ENCODE measurements at regions not wholly inside any gene's neighbourhood (a gene's known extent, or its start where the extent isn't known, plus 50 kb on each side); places are given as distances from the start of the nearest gene placed in this dataset.

DNA sequence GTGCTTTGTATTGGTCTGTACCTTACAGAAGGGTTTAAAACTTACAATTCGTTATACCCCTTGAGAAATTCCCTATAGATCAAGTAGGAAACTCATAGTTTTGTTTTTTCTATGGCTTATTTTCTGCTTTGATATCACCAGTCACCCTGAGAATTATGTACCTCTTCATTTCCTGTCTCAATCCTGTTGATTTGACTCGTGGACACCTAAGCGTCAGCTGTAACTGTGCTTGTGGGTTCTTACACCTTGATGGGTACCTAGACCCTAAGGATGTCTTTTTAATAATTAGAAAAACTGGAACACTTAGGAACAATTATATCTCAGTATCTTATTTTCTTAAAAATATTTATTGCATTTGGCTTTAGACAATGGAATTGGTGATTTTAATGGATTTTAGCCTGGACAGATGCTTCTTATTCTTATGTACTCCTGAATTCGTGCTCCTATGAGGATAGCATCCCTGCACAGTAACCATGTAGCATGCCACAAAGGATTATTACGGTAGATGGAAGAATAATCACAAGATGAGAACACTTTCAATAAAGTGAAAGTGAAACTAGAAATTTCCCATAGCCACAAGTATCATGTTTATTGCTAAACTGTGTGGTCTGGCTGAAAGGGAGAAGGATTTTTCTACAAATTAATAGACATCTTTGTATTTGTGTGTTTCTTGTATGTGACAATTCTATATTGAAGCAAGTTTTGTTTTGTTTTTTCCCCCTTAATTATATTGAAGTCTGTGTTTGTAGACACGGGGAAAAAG, 1920.3 kb upstream of the WWC1 start:
- peak; percentile 46 for DNase-seq (ENCODE audit: unreplicated experiment)
- intact Hi-C loops (cut with micrococcal nuclease): loop anchor here (10.0 kb wide), 1 partner anchor 736 kb away; no protein-coding TSS in a partner anchor
- no TSS peak for BruUV-seq (replicated peaks)
- CTCF ChIA-PET: interaction anchor here (1.5 to 2.2 kb wide), 2 partner anchors 11 to 678 kb away, joined by 4 to 7 read pairs; no protein-coding TSS in a partner anchor
- no peaks in the 10 kb centered on the region for H3K27me3 Mint-ChIP-seq (ENCODE audit: insufficient read depth, unreplicated experiment)
- TF ChIP-seq, protein P1, sequence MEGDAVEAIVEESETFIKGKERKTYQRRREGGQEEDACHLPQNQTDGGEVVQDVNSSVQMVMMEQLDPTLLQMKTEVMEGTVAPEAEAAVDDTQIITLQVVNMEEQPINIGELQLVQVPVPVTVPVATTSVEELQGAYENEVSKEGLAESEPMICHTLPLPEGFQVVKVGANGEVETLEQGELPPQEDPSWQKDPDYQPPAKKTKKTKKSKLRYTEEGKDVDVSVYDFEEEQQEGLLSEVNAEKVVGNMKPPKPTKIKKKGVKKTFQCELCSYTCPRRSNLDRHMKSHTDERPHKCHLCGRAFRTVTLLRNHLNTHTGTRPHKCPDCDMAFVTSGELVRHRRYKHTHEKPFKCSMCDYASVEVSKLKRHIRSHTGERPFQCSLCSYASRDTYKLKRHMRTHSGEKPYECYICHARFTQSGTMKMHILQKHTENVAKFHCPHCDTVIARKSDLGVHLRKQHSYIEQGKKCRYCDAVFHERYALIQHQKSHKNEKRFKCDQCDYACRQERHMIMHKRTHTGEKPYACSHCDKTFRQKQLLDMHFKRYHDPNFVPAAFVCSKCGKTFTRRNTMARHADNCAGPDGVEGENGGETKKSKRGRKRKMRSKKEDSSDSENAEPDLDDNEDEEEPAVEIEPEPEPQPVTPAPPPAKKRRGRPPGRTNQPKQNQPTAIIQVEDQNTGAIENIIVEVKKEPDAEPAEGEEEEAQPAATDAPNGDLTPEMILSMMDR (IDR thresholded peaks at IDR 0.05; ENCODE audit: unreplicated experiment): no peak
- H3K27ac Mint-ChIP-seq (ENCODE audit: low read depth, unreplicated experiment): peak overlapping the region; percentile 62
- H3K4me3 Mint-ChIP-seq (ENCODE audit: unreplicated experiment): peak overlapping the region; percentile 64
- POLR2A ChIA-PET: interaction anchor here (0.7 to 1.1 kb wide), 3 partner anchors 15 to 640 kb away, joined by 3 to 5 read pairs (median 3); no protein-coding TSS in a partner anchor
- H3K4me1 Mint-ChIP-seq (ENCODE audit: insufficient read depth, unreplicated experiment): no peaks in the 10 kb centered on the region
- no peaks in the 10 kb centered on the region for H3K36me3 Mint-ChIP-seq (ENCODE audit: insufficient read depth, unreplicated experiment)
- no peaks in the 10 kb centered on the region for H3K9me3 Mint-ChIP-seq (ENCODE audit: unreplicated experiment)

DNA sequence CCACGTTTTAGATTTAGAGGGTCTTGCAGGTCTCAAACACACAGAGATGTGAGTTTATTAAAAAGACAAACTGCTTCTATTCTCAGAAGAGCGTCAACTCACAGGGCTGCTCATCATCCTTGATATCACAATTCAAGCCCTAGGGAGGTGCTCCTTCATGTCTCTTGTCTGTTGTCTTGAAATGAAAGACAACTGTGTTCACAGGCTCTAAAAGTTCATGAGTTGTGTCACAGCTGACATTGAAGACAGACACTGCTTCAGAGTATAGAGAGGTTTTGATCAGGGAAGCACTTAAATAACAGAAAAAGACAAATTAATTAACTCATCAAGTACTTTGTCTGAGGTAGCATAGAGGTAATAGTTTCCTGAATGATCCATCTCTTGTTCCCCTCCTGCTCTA, 1917.6 kb upstream of the WWC1 start:
- H3K4me1 Mint-ChIP-seq (ENCODE audit: insufficient read depth, unreplicated experiment): no peaks in the 10 kb centered on the region
- no TSS peak for BruUV-seq (replicated peaks)
- DNase-seq (ENCODE audit: unreplicated experiment): no peak
- H3K9me3 Mint-ChIP-seq (ENCODE audit: unreplicated experiment): no peaks in the 10 kb centered on the region
- H3K36me3 Mint-ChIP-seq (ENCODE audit: insufficient read depth, unreplicated experiment): no peaks in the 10 kb centered on the region
- CTCF ChIA-PET: no interaction called here
- POLR2A ChIA-PET: no interaction called here
- intact Hi-C loops (cut with micrococcal nuclease): loop anchor here (10.0 kb wide), 1 partner anchor 739 kb away; no protein-coding TSS in a partner anchor
- H3K27me3 Mint-ChIP-seq (ENCODE audit: insufficient read depth, unreplicated experiment): no peaks in the 10 kb centered on the region
- H3K27ac Mint-ChIP-seq (ENCODE audit: low read depth, unreplicated experiment): no peak overlapping the region
- TF ChIP-seq, protein P1 (IDR thresholded peaks at IDR 0.05; ENCODE audit: unreplicated experiment): no peak
- H3K4me3 Mint-ChIP-seq (ENCODE audit: unreplicated experiment): no peak overlapping the region

GRCh38 chr5:166377756-166378155, 1913.7 kb upstream of the WWC1 start:
- Mint-ChIP-seq H3K27me3 (ENCODE audit: insufficient read depth, unreplicated experiment) (no peaks in the 10 kb centered on the region), H3K9me3 (ENCODE audit: unreplicated experiment) (no peaks in the 10 kb centered on the region)

DNA sequence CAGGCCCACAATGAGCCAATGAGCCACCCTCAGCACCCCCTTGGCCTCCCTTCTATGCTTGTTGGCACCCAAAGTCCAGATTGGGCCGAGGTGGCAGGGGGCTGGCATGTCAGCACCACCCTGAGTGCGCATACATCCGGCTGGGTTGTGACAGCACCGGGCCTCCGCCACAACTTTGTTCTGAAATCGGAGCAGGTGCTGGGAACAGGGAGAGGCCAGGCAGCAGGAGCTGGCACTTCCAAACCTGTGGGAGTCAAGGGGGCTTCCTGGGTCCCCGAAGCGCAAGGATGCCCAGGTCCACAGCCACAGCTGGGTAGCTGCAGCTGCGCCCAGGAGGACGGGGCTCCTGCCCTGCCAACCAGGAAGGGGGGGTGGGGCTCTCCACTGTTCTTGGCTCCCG, 1911.9 kb upstream of the WWC1 start:
- H3K27ac Mint-ChIP-seq (ENCODE audit: low read depth, unreplicated experiment): no peak overlapping the region
- no peaks in the 10 kb centered on the region for H3K4me1 Mint-ChIP-seq (ENCODE audit: insufficient read depth, unreplicated experiment)
- TF ChIP-seq, protein P1 (IDR thresholded peaks at IDR 0.05; ENCODE audit: unreplicated experiment): no peak
- H3K36me3 Mint-ChIP-seq (ENCODE audit: insufficient read depth, unreplicated experiment): no peaks in the 10 kb centered on the region
- CTCF ChIA-PET: no interaction called here
- H3K4me3 Mint-ChIP-seq (ENCODE audit: unreplicated experiment): no peak overlapping the region
- no peaks in the 10 kb centered on the region for H3K27me3 Mint-ChIP-seq (ENCODE audit: insufficient read depth, unreplicated experiment)
- POLR2A ChIA-PET: no interaction called here
- no TSS peak for BruUV-seq (replicated peaks)
- DNase-seq (ENCODE audit: unreplicated experiment): no peak
- no peaks in the 10 kb centered on the region for H3K9me3 Mint-ChIP-seq (ENCODE audit: unreplicated experiment)
- intact Hi-C loops (cut with micrococcal nuclease): loop anchor here (10.0 kb wide), 1 partner anchor 745 kb away; no protein-coding TSS in a partner anchor

More at GRCh38 chr5:166377756-166378155, 1913.7 kb upstream of the WWC1 start:
- no peaks in the 10 kb centered on the region for H3K36me3 Mint-ChIP-seq (ENCODE audit: insufficient read depth, unreplicated experiment)
- CTCF ChIA-PET: interaction anchor here (0.6 kb wide), 4 partner anchors 127 to 812 kb away, joined by 3 to 4 read pairs (median 4); no protein-coding TSS in a partner anchor
- DNase-seq (ENCODE audit: unreplicated experiment): no peak
- TF ChIP-seq, protein P1 (IDR thresholded peaks at IDR 0.05; ENCODE audit: unreplicated experiment): no peak
- H3K27ac Mint-ChIP-seq (ENCODE audit: low read depth, unreplicated experiment): no peak overlapping the region
- no peak overlapping the region for H3K4me3 Mint-ChIP-seq (ENCODE audit: unreplicated experiment)
- H3K4me1 Mint-ChIP-seq (ENCODE audit: insufficient read depth, unreplicated experiment): no peaks in the 10 kb centered on the region
- BruUV-seq (replicated peaks): no TSS peak
- intact Hi-C loops (cut with micrococcal nuclease): loop anchor here (10.0 kb wide), 1 partner anchor 743 kb away; no protein-coding TSS in a partner anchor
- POLR2A ChIA-PET: no interaction called here

Measured in MCF 10A (cell line).